ENCODE measurements at regions not wholly inside any gene's neighbourhood (a gene's known extent, or its start where the extent isn't known, plus 50 kb on each side); places are given as distances from the start of the nearest gene placed in this dataset.

DNA sequence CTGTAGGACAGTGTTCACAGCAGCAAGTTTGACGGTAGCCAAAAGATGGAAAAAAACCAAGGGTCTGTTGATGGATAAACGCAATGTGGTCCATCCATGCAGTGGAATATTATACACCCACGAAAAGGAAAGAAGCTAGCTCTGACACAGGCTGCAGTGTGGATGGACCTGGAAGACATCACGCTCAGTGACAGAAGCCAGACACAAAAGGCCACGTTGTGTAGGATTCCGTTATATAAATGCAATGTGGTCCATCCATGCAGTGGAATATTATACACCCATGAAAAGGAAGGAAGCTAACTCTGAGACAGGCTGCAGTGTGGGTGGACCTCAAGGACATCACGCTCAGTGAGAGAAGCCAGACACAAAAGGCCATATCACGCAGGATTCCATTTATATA is 105.5 kb upstream of the SHOX start:
- no peak for TF ChIP-seq YY1 (IDR thresholded peaks at IDR 0.05; ENCODE audit: insufficient read depth, insufficient read length)
- no peak for TF ChIP-seq SUZ12 (IDR thresholded peaks at IDR 0.05; ENCODE audit: extremely low read depth, insufficient read depth, insufficient read length)
- TF ChIP-seq ZNF274 (IDR thresholded peaks at IDR 0.05; ENCODE audit: low read depth, low read length): no peak

All from NT2/D1 (cell line).